Esophagus squamous epithelium (tissue), 5 donors: ENCODE measurements at regions not wholly inside any gene's neighbourhood (a gene's known extent, or its start where the extent isn't known, plus 50 kb on each side); places are given as distances from the start of the nearest gene placed in this dataset.

Experiments used
- DNase-seq: peaks from one replicate; lab custom pipeline; 2025; lab: John Stamatoyannopoulos, UW
- H3K27ac ChIP-seq, 4 donors: fragments of 200-600 bp; sonication (generic); one replicate each; pipeline ENCODE4 v1.5.1; 2016 to 2019; ENCODE audit warnings: mild to moderate bottlenecking in 1 of 4
- H3K27me3 ChIP-seq, 4 donors: fragments of 200-600 bp; sonication (generic); 1 replicate in 3 of 4; 2 replicates in 1 of 4; pipeline versions ENCODE4 v1.5.1 to v1.6.0; 2017 to 2021; ENCODE audit warnings: antibody characterized with exemption in 1 of 4
- H3K36me3 ChIP-seq, 3 donors: fragments of 200-600 bp; sonication (generic); one replicate each; pipeline ENCODE4 v1.5.1; 2016 to 2019
- H3K4me1 ChIP-seq, 3 donors: fragments of 200-600 bp; sonication (generic); one replicate each; pipeline ENCODE4 v1.5.1; 2017 to 2019
- H3K4me3 ChIP-seq, 4 donors: fragments of 200-600 bp; sonication (generic); 1 replicate in 3 of 4; 2 replicates in 1 of 4; pipeline ENCODE4 v1.5.1; 2016 to 2019; ENCODE audit warnings: mild to moderate bottlenecking in 2 of 4, moderate library complexity in 1 of 4
- H3K9me3 ChIP-seq, 3 donors: fragments of 200-600 bp; sonication (generic); one replicate each; pipeline ENCODE4 v1.5.1; 2016 to 2019
- POLR2A ChIP-seq, 4 donors: fragments of 450-650 bp; IDR thresholded peaks; one replicate each; pipeline ENCODE4 v1.6.1; 2017; ENCODE audit warnings: antibody characterized with exemption in 4 of 4, mild to moderate bottlenecking in 4 of 4, moderate library complexity in 3 of 4
- WGBS, 2 donors: methylation state at CpG; one replicate each; pipeline ENCODE4 v1.1.5; 2018; 5-methylcytosine and 5-hydroxymethylcytosine counted together
- intact Hi-C: fragments of 100-400 bp; cut with DNase I; formaldehyde crosslinking; loops from one replicate; pipeline ENCODE4 v1.15.0; 2022
- TF ChIP-seq, protein P1 (sequence below), 6 experiments: fragments of 450-650 bp in 4 of 6; fragments of 200-600 bp in 2 of 6; sonication (generic) in 2 of 6; IDR thresholded peaks; one replicate each; pipeline ENCODE4 v1.5.1; 2016 to 2019; ENCODE audit warnings: antibody characterized with exemption in 6 of 6, mild to moderate bottlenecking in 4 of 6, moderate library complexity in 4 of 6
- donor health status: DM: yes; HTN: yes; CAD: no.

DNA sequence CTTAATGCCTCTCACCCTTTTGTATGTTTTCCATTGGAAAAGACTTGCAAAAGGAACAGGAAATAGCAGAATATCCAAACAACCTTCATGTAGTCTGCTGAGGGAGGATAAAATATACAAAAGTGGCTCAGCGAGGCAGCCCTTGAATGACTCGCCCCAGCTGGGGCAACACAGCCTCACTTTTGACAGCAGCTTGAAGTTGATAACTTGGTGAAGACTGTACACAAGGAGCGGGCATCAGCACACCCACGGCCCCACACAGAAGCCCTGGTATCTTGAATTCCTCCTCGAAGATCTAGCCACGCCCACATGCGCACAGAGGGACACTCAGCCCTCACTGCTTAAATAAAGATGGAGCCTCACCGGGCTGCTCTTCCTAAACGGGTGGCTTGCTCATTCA is 161.0 kb downstream of the IRS1 start:
- peaks cover 0 to 6% (median 0%) of the 10 kb centered on the region in 4 donors for H3K27me3 ChIP-seq
- intact Hi-C loops: no loop called here
- DNase-seq: no peak
- no peaks in the 10 kb centered on the region for H3K4me1 ChIP-seq
- TF ChIP-seq, protein P1, sequence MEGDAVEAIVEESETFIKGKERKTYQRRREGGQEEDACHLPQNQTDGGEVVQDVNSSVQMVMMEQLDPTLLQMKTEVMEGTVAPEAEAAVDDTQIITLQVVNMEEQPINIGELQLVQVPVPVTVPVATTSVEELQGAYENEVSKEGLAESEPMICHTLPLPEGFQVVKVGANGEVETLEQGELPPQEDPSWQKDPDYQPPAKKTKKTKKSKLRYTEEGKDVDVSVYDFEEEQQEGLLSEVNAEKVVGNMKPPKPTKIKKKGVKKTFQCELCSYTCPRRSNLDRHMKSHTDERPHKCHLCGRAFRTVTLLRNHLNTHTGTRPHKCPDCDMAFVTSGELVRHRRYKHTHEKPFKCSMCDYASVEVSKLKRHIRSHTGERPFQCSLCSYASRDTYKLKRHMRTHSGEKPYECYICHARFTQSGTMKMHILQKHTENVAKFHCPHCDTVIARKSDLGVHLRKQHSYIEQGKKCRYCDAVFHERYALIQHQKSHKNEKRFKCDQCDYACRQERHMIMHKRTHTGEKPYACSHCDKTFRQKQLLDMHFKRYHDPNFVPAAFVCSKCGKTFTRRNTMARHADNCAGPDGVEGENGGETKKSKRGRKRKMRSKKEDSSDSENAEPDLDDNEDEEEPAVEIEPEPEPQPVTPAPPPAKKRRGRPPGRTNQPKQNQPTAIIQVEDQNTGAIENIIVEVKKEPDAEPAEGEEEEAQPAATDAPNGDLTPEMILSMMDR (IDR thresholded peaks at IDR 0.05): no peak
- no peak for TF ChIP-seq POLR2A (IDR thresholded peaks at IDR 0.05)
- H3K36me3 ChIP-seq: no peaks in the 10 kb centered on the region
- H3K27ac ChIP-seq: no peak overlapping the region
- peaks cover 0 to 7% (median 0%) of the 10 kb centered on the region in 3 donors for H3K9me3 ChIP-seq
- H3K4me3 ChIP-seq: no peak overlapping the region
- WGBS, 2 donors: 73 to 79% methylated on average over 7 to 9 of the region's 9 CpGs

DNA sequence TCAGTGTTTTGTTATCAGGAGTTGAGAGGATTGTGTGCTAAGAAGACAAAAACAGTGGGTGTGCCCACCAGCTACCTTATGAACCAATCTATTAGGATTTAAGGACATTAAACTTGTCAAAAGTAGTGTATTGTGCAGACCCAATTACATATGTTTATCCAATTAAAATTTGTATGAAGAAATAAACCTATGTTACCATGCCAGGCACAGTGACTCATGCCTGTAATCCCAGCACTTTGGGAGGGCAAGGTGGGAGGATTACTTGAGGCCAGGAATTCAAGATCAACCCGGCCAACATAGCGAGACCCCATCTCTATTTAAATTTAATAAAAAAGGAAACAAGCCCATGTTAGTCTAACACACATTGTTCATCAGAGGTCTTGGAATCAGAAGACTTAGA is 162.2 kb downstream of the IRS1 start:
- Histone ChIP-seq H3K27ac (no peak overlapping the region), H3K9me3 (peaks cover 0 to 7% (median 0%) of the 10 kb centered on the region in 3 donors), H3K4me1 (no peaks in the 10 kb centered on the region), H3K4me3 (no peak overlapping the region), H3K36me3 (no peaks in the 10 kb centered on the region), H3K27me3 (peaks cover 0 to 6% (median 0%) of the 10 kb centered on the region in 4 donors)
- WGBS, 2 donors: 71 to 83% methylated on average over 2 of the region's 2 CpGs
- intact Hi-C loops: no loop called here
- TF ChIP-seq POLR2A (IDR thresholded peaks at IDR 0.05): no peak
- TF ChIP-seq, protein P1 (IDR thresholded peaks at IDR 0.05): no peak
- DNase-seq: no peak

DNA sequence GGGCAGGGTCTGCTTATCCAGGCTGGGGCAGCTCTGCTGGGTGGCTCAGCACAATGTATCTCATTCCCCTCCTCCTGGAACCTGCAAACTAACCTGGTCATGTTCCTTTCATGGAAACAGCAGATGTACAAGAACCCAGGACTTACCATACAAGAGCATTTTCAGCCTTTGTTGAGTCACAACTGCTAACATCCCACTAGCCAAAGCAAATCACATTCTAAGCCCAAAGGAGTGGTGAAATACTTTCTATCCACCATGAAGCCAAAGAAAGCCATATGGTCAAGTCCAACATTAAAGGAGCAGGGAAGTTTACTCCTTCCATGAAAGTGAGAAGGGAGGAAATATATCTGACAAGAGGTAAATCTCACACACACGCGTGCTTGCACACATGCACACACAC is 163.0 kb downstream of the IRS1 start:
- peaks cover 0 to 7% (median 0%) of the 10 kb centered on the region in 3 donors for H3K9me3 ChIP-seq
- H3K4me1 ChIP-seq: no peaks in the 10 kb centered on the region
- TF ChIP-seq, protein P1 (IDR thresholded peaks at IDR 0.05): no peak
- no peak for TF ChIP-seq POLR2A (IDR thresholded peaks at IDR 0.05)
- intact Hi-C loops: no loop called here
- H3K27ac ChIP-seq: no peak overlapping the region
- whole genome bisulfite sequencing, 2 donors: 97 to 100% methylated on average over 2 of the region's 2 CpGs
- no peak for DNase-seq
- no peaks in the 10 kb centered on the region for H3K36me3 ChIP-seq
- H3K4me3 ChIP-seq: no peak overlapping the region
- peaks cover 0 to 6% (median 0%) of the 10 kb centered on the region in 4 donors for H3K27me3 ChIP-seq

DNA sequence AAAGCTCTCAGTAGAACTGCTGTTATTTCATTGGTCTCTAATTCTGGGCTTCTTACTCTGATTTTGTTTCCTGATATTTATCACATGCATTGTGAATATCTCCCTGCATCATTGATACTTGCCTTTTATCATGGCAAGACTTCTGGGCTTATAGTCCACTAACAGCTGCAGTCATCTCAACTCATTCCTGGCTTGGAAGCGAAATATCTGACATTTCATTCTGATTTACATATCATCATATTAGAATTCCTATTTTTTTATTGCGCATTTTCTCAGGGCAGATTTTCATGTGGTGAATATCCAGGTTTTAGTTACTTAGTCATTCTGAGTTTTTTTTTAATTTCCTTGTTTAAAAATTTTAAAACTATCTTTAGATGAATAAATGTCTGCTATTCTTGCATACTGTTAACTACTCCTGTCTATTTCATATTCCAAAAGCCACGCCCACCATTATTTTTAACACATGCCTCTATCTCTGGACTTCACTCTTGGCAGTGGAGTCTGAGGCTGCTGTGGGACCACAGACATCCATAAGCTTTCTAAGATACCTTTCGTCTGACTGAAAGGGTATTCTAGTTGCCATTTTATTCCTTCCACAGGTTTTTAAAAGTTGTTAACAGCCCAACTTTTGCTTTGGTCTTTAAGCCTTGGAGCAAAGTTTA is 164.5 kb downstream of the IRS1 start:
- H3K36me3 ChIP-seq: no peaks in the 10 kb centered on the region
- no peaks in the 10 kb centered on the region for H3K4me1 ChIP-seq
- WGBS, 2 donors: 88 to 89% methylated on average over 4 of the region's 4 CpGs
- DNase-seq: no peak
- intact Hi-C loops: no loop called here
- H3K27me3 ChIP-seq: peaks cover 0 to 11% (median 0%) of the 10 kb centered on the region in 4 donors
- no peaks in the 10 kb centered on the region for H3K9me3 ChIP-seq
- no peak overlapping the region for H3K27ac ChIP-seq
- TF ChIP-seq, protein P1 (IDR thresholded peaks at IDR 0.05): no peak
- TF ChIP-seq POLR2A (IDR thresholded peaks at IDR 0.05): no peak
- H3K4me3 ChIP-seq: no peak overlapping the region

DNA sequence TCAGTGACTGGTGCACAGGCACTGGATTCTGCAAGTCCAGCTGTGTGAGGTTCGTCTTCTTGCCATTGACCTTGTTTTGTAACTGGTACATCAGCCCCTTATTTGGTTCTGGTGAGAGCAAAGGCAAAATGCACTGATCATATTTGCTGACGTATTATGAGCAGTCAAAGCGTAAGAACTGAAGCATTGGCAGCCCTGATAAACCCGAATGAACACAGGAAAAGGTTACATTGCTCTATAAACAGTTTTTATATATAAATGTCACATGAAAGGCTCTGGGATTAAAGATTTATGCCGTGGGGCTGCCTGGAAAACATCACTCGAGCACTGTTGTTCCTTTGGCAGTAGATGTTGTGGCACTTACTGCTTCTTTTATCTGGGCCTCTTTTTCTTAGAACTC is 167.9 kb downstream of the IRS1 start:
- no peak overlapping the region for H3K4me3 ChIP-seq
- whole genome bisulfite sequencing, 2 donors: 20 to 33% methylated on average over 6 of the region's 6 CpGs
- TF ChIP-seq, protein P1 (IDR thresholded peaks at IDR 0.05): no peak
- no peak for TF ChIP-seq POLR2A (IDR thresholded peaks at IDR 0.05)
- H3K4me1 ChIP-seq: no peaks in the 10 kb centered on the region
- no peaks in the 10 kb centered on the region for H3K9me3 ChIP-seq
- DNase-seq: no peak
- peak overlapping the region in 2 of 4 donors; percentile 28 to 49 for H3K27ac ChIP-seq
- peaks cover 0 to 10% (median 0%) of the 10 kb centered on the region in 4 donors for H3K27me3 ChIP-seq
- no peaks in the 10 kb centered on the region for H3K36me3 ChIP-seq
- intact Hi-C loops: no loop called here
